HS-27A (cell line): ENCODE measurements at regions not wholly inside any gene's neighbourhood (a gene's known extent, or its start where the extent isn't known, plus 50 kb on each side); places are given as distances from the start of the nearest gene placed in this dataset.

Experiments
- DNase-seq: peaks from one replicate; pipeline ENCODE4 v3.0.0-alpha.2; 2012; ENCODE audit warnings: low read depth, missing footprints

- no peak for DNase-seq
Observed at GRCh38 chr14:58697930-58698642, 60.3 kb downstream of the DACT1 start.

- no peak for DNase-seq
Observed at GRCh38 chr14:58699681-58700205, 62.0 kb downstream of the DACT1 start.

GRCh38 chr14:58701156-58701555, 63.4 kb downstream of the DACT1 start:
- DNase-seq, result no peak

- no peak for DNase-seq
Observed at GRCh38 chr14:58701604-58702003, 63.8 kb downstream of the DACT1 start.

- no peak for DNase-seq
Observed at GRCh38 chr14:58702441-58703160, 64.8 kb downstream of the DACT1 start.

- DNase-seq, result no peak
Observed at GRCh38 chr14:58703161-58703506, 65.4 kb downstream of the DACT1 start.

- DNase-seq, result no peak
Observed at GRCh38 chr14:58705066-58705465, 67.3 kb downstream of the DACT1 start.

GRCh38 chr14:58707949-58708348, 70.2 kb downstream of the DACT1 start:
- DNase-seq, result no peak

- DNase-seq, result no peak
Observed at GRCh38 chr14:58709949-58710348, 72.2 kb downstream of the DACT1 start.

GRCh38 chr14:58711382-58711781, 73.6 kb downstream of the DACT1 start:
- DNase-seq, result no peak

- DNase-seq, result no peak
Observed at GRCh38 chr14:58712357-58712756, 74.6 kb downstream of the DACT1 start.

GRCh38 chr14:58713677-58714076, 75.9 kb downstream of the DACT1 start:
- no peak for DNase-seq

GRCh38 chr14:58716706-58717105, 78.9 kb downstream of the DACT1 start:
- no peak for DNase-seq

GRCh38 chr14:58717211-58717610, 79.4 kb downstream of the DACT1 start:
- DNase-seq, result no peak

GRCh38 chr14:58717813-58718212, 80.1 kb downstream of the DACT1 start:
- DNase-seq, result no peak

- no peak for DNase-seq
Observed at GRCh38 chr14:58718226-58719205, 80.8 kb downstream of the DACT1 start.

- no peak for DNase-seq
Observed at GRCh38 chr14:58721723-58722122, 84.0 kb downstream of the DACT1 start.

- DNase-seq, result no peak
Observed at GRCh38 chr14:58722441-58722840, 84.7 kb downstream of the DACT1 start.

GRCh38 chr14:58724206-58724605, 86.4 kb downstream of the DACT1 start:
- no peak for DNase-seq

- DNase-seq, result no peak
Observed at GRCh38 chr14:58724702-58725101, 86.9 kb downstream of the DACT1 start.

GRCh38 chr14:58725226-58725625, 87.5 kb downstream of the DACT1 start:
- no peak for DNase-seq

GRCh38 chr14:58725871-58726270, 88.1 kb downstream of the DACT1 start:
- no peak for DNase-seq
